GM23338 (cell line): ENCODE measurements at regions not wholly inside any gene's neighbourhood (a gene's known extent, or its start where the extent isn't known, plus 50 kb on each side); places are given as distances from the start of the nearest gene placed in this dataset.

Experiments used
- ATAC-seq: fragments of 200-7000 bp; cut with Tn5 transposase; 3 replicates; pipeline ENCODE4 v1.9.1; 2020
- DNase-seq: peaks from one replicate; pipeline ENCODE4 v3.0.0-alpha.2; 2015; ENCODE audit warnings: low spot score
- H2AFZ ChIP-seq: fragments of 200-600 bp; sonication (generic); 2 replicates; pipeline ENCODE4 v1.8.0; 2016; ENCODE audit warnings: antibody characterized with exemption, mild to moderate bottlenecking, moderate library complexity
- H3F3A ChIP-seq: fragments of 200-600 bp; sonication (generic); replicated peaks from 2 replicates; pipeline ENCODE4 v1.8.0; 2017; ENCODE audit warnings: antibody characterized with exemption, mixed run types, low read depth
- H3K27ac ChIP-seq: fragments of 200-600 bp; sonication (generic); 2 replicates; pipeline ENCODE4 v1.6.1; 2016; ENCODE audit warnings: low read depth
- H3K27me3 ChIP-seq: fragments of 200-600 bp; sonication (generic); 2 replicates; pipeline ENCODE4 v1.8.0; 2016; ENCODE audit warnings: mild to moderate bottlenecking, mixed run types, moderate library complexity; ENCODE audit not compliant: insufficient read depth
- H3K36me3 ChIP-seq: fragments of 200-600 bp; sonication (generic); 2 replicates; pipeline ENCODE4 v1.8.0; 2016; ENCODE audit warnings: mild to moderate bottlenecking; ENCODE audit not compliant: insufficient read depth
- H3K4me1 ChIP-seq: fragments of 200-600 bp; sonication (generic); 2 replicates; pipeline ENCODE4 v1.8.0; 2016; ENCODE audit warnings: mild to moderate bottlenecking, moderate library complexity; ENCODE audit not compliant: insufficient read depth
- H3K4me2 ChIP-seq: fragments of 200-600 bp; sonication (generic); 2 replicates; pipeline ENCODE4 v1.7.1; 2017; ENCODE audit warnings: mixed run types
- H3K4me3 ChIP-seq: fragments of 200-600 bp; sonication (generic); 2 replicates; pipeline ENCODE4 v1.6.1; 2016; ENCODE audit warnings: mixed run types
- H3K79me2 ChIP-seq: fragments of 200-600 bp; sonication (generic); replicated peaks from 2 replicates; pipeline ENCODE4 v1.8.0; 2017; ENCODE audit warnings: mild to moderate bottlenecking; ENCODE audit not compliant: insufficient read depth
- H3K9me2 ChIP-seq: fragments of 200-600 bp; sonication (generic); 2 replicates; pipeline ENCODE4 v1.8.0; 2017; ENCODE audit not compliant: insufficient read depth
- H4K20me1 ChIP-seq: fragments of 200-600 bp; sonication (generic); replicated peaks from 2 replicates; pipeline ENCODE4 v1.8.0; 2017; ENCODE audit warnings: mild to moderate bottlenecking; ENCODE audit not compliant: insufficient read depth
- H3K27ac Mint-ChIP-seq: 2 replicates; pipeline ENCODE4 v1.8.0; 2020; ENCODE audit warnings: inconsistent platforms, mild to moderate bottlenecking, moderate library complexity, mixed read lengths
- H3K27me3 Mint-ChIP-seq: 3 replicates; pipeline ENCODE4 v1.8.0; 2022; ENCODE audit warnings: low read depth, mild to moderate bottlenecking, moderate library complexity, mixed read lengths, inconsistent platforms; ENCODE audit not compliant: insufficient read depth, poor library complexity
- H3K36me3 Mint-ChIP-seq: 3 replicates; pipeline ENCODE4 v1.8.0; 2021; ENCODE audit warnings: low read depth, mild to moderate bottlenecking, inconsistent platforms, moderate library complexity, mixed read lengths
- H3K4me1 Mint-ChIP-seq: 3 replicates; pipeline ENCODE4 v1.8.0; 2020; ENCODE audit warnings: mild to moderate bottlenecking, inconsistent platforms, mixed read lengths
- H3K4me3 Mint-ChIP-seq: 3 replicates; pipeline ENCODE4 v1.8.0; 2021; ENCODE audit warnings: moderate library complexity, mild to moderate bottlenecking, inconsistent platforms, mixed read lengths
- H3K9me3 Mint-ChIP-seq: 3 replicates; pipeline ENCODE4 v1.8.0; 2020; ENCODE audit warnings: moderate library complexity, mild to moderate bottlenecking, inconsistent platforms, mixed read lengths
- EZH2phosphoT487 ChIP-seq: fragments of 200-600 bp; sonication (generic); IDR thresholded peaks from one replicate; pipeline ENCODE4 v1.8.1; 2018; ENCODE audit warnings: antibody characterized with exemption; ENCODE audit not compliant: unreplicated experiment
- NANOG ChIP-seq: IDR thresholded peaks from 2 replicates; pipeline ENCODE4 v1.6.1; 2016; ENCODE audit warnings: antibody characterized with exemption, borderline replicate concordance
- REST ChIP-seq: IDR thresholded peaks from one replicate; pipeline ENCODE4 v1.6.1; 2018; ENCODE audit warnings: antibody characterized with exemption; ENCODE audit not compliant: unreplicated experiment
- ZNF114 ChIP-seq: fragments of 250-450 bp; sonication (Bioruptor Pico); IDR thresholded peaks from 2 replicates; pipeline ENCODE4 v1.5.0; 2020; ENCODE audit warnings: mild to moderate bottlenecking, moderate library complexity
- ZNF331 ChIP-seq: fragments of 250-450 bp; sonication (Bioruptor Pico); IDR thresholded peaks from 2 replicates; pipeline ENCODE4 v1.5.0; 2020; ENCODE audit warnings: low read depth, mild to moderate bottlenecking, moderate library complexity
- ZNF462 ChIP-seq: fragments of 250-450 bp; sonication (Bioruptor Pico); IDR thresholded peaks from 2 replicates; pipeline ENCODE4 v1.5.0; 2020; ENCODE audit warnings: mild to moderate bottlenecking, moderate library complexity
- TF ChIP-seq, protein P1 (sequence below): IDR thresholded peaks from 2 replicates; pipeline ENCODE4 v1.6.1; 2016; ENCODE audit warnings: antibody characterized with exemption

GRCh38 chr4:147195386-147195785 lies 249.7 kb upstream of the TTC29 start:
- Mint-ChIP-seq H3K27ac (no peak overlapping the region), H3K9me3 (no peaks in the 10 kb centered on the region; the same call in 2 of the 3 replicates), H3K4me3 (no peak overlapping the region), H3K36me3 (no peaks in the 10 kb centered on the region), H3K27me3 (no peaks in the 10 kb centered on the region), H3K4me1 (peaks cover 21% of the 10 kb centered on the region)
- H3F3A ChIP-seq: no peaks in the 10 kb centered on the region
- no peak for TF ChIP-seq ZNF114
- H3K27me3 ChIP-seq: no peaks in the 10 kb centered on the region
- ATAC-seq (no peak), DNase-seq (no peak)
- H2AFZ ChIP-seq: no peak overlapping the region
- no peaks in the 10 kb centered on the region for H3K9me2 ChIP-seq
- no peaks in the 10 kb centered on the region for H4K20me1 ChIP-seq
- H3K4me3 ChIP-seq: no peak overlapping the region
- no peaks in the 10 kb centered on the region for H3K79me2 ChIP-seq
- peaks cover 8% of the 10 kb centered on the region; the same call in 1 of the 2 replicates for H3K4me1 ChIP-seq
- no peaks in the 10 kb centered on the region for H3K36me3 ChIP-seq
- no peak overlapping the region for H3K4me2 ChIP-seq
- no peak overlapping the region for H3K27ac ChIP-seq

GRCh38 chr4:147198411-147199051 lies 252.9 kb upstream of the TTC29 start:
- H2AFZ ChIP-seq: no peak overlapping the region
- Mint-ChIP-seq H3K4me1 (peaks cover 26% of the 10 kb centered on the region), H3K9me3 (no peaks in the 10 kb centered on the region)

More at GRCh38 chr4:147198411-147199051, 252.9 kb upstream of the TTC29 start:
- H3K4me3 ChIP-seq: no peak overlapping the region
- H3K4me2 ChIP-seq: no peak overlapping the region
- Mint-ChIP-seq H3K36me3 (no peaks in the 10 kb centered on the region), H3K27ac (peak overlapping the region; percentile 27; the same call in 1 of the 2 replicates), H3K4me3 (no peak overlapping the region), H3K27me3 (no peaks in the 10 kb centered on the region)
- peak; percentile 70 for DNase-seq
- H4K20me1 ChIP-seq: no peaks in the 10 kb centered on the region
- H3K4me1 ChIP-seq: peaks cover 8% of the 10 kb centered on the region; the same call in 1 of the 2 replicates
- ATAC-seq: peak; percentile 74
- no peak overlapping the region for H3K27ac ChIP-seq
- H3F3A ChIP-seq: no peaks in the 10 kb centered on the region
- H3K27me3 ChIP-seq: no peaks in the 10 kb centered on the region
- peaks cover 3% of the 10 kb centered on the region; the same call in 1 of the 2 replicates for H3K36me3 ChIP-seq
- H3K9me2 ChIP-seq: no peaks in the 10 kb centered on the region
- TF ChIP-seq ZNF331 (CRISPR knock-in tag) (no peak), EZH2phosphoT487 (no peak), NANOG (peak; percentile 48), REST (no peak), ZNF462 (CRISPR knock-in tag) (no peak)
- TF ChIP-seq, protein P1, sequence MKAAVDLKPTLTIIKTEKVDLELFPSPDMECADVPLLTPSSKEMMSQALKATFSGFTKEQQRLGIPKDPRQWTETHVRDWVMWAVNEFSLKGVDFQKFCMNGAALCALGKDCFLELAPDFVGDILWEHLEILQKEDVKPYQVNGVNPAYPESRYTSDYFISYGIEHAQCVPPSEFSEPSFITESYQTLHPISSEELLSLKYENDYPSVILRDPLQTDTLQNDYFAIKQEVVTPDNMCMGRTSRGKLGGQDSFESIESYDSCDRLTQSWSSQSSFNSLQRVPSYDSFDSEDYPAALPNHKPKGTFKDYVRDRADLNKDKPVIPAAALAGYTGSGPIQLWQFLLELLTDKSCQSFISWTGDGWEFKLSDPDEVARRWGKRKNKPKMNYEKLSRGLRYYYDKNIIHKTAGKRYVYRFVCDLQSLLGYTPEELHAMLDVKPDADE: no peak
- H3K79me2 ChIP-seq: no peaks in the 10 kb centered on the region
